ENCODE measurements at regions not wholly inside any gene's neighbourhood (a gene's known extent, or its start where the extent isn't known, plus 50 kb on each side); places are given as distances from the start of the nearest gene placed in this dataset.

DNA sequence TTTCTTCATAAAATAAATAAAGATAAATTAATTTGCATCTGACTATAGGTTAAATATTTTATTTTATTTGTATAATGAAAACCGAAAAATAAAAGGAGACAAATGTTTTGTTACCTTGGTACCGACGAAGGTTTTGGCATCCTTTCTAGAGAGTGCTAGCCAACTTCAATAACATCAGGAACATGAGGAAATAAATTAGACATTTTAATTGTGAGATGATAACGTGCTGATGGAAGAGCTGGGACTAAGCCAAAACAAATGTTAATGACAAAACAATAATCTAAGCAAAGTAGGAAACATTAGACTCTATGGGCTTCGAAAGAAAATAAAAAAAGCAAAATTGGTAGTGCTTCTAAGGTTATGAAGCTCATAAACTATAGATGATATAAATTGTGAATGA lies 201.0 kb downstream of the IRX2 start:
- Histone ChIP-seq H3K9me1 (replicated peaks; ENCODE audit: control insufficient read depth, extremely low read depth, insufficient read depth, low read length) (no peaks in the 10 kb centered on the region), H3K4me2 (ENCODE audit: insufficient read depth, low read length) (no peak overlapping the region), H3K79me2 (ENCODE audit: control insufficient read depth, insufficient read depth, low read length) (no peaks in the 10 kb centered on the region), H2AFZ (ENCODE audit: low read depth, low read length) (no peak overlapping the region), H3K4me3 (replicated peaks in 1 of 3; ENCODE audit: insufficient read depth in 1 of 3, low read depth in 1 of 3, low read length in 3 of 3) (no peak overlapping the region), H3K27ac (ENCODE audit: insufficient read depth, low read depth, low read length) (no peak overlapping the region), H3K9ac (replicated peaks; ENCODE audit: extremely low read depth, insufficient read depth, low read length) (no peak overlapping the region), H3K9me3 (replicated peaks; ENCODE audit: control insufficient read depth, insufficient read depth, low read length) (peaks cover 9% of the 10 kb centered on the region), H3K27me3 (ENCODE audit: control insufficient read depth in 2 of 2, insufficient read depth in 2 of 2, low read length in 2 of 2) (no peaks in the 10 kb centered on the region), H3K4me1 (ENCODE audit: control insufficient read depth, extremely low read depth, insufficient read depth, low read length) (no peaks in the 10 kb centered on the region), H3K36me3 (ENCODE audit: control insufficient read depth in 2 of 2, extremely low read depth in 1 of 2, insufficient read depth in 2 of 2, low read length in 2 of 2) (no peaks in the 10 kb centered on the region), H4K20me1 (replicated peaks; ENCODE audit: control insufficient read depth, extremely low read depth, insufficient read depth, low read length) (no peaks in the 10 kb centered on the region)
- no TSS peak for BruUV-seq (replicated peaks)
- dilution Hi-C loops (cut with MboI; ENCODE audit: extremely low pct_ligation_motif_present, low sequenced_read_pairs), result no loop called here
- intact Hi-C loops (cut with micrococcal nuclease), result no loop called here
- FAIRE-seq, result no peak
- DNase-seq (ENCODE audit: low read depth, low spot score), result no peak
- TF ChIP-seq POLR2A (IDR thresholded peaks at IDR 0.05; ENCODE audit: low read depth, low read length), result no peak
- no peak for TF ChIP-seq JUN (IDR thresholded peaks at IDR 0.05; ENCODE audit: borderline replicate concordance, insufficient read depth, insufficient read length, low read depth)
- TF ChIP-seq, protein P1, sequence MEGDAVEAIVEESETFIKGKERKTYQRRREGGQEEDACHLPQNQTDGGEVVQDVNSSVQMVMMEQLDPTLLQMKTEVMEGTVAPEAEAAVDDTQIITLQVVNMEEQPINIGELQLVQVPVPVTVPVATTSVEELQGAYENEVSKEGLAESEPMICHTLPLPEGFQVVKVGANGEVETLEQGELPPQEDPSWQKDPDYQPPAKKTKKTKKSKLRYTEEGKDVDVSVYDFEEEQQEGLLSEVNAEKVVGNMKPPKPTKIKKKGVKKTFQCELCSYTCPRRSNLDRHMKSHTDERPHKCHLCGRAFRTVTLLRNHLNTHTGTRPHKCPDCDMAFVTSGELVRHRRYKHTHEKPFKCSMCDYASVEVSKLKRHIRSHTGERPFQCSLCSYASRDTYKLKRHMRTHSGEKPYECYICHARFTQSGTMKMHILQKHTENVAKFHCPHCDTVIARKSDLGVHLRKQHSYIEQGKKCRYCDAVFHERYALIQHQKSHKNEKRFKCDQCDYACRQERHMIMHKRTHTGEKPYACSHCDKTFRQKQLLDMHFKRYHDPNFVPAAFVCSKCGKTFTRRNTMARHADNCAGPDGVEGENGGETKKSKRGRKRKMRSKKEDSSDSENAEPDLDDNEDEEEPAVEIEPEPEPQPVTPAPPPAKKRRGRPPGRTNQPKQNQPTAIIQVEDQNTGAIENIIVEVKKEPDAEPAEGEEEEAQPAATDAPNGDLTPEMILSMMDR (IDR thresholded peaks at IDR 0.05; ENCODE audit: extremely low read depth in 1 of 2, insufficient read depth in 1 of 2, low read depth in 1 of 2, low read length in 2 of 2), result no peak
- TF ChIP-seq GATA2 (IDR thresholded peaks at IDR 0.05; ENCODE audit: insufficient read depth, insufficient read length, low read depth, low read length), result no peak
- TF ChIP-seq MAX (IDR thresholded peaks at IDR 0.05; ENCODE audit: insufficient read depth, insufficient read length), result no peak
- TF ChIP-seq MYC (IDR thresholded peaks at IDR 0.05; ENCODE audit: low read depth, low read length), result no peak
- no peak for TF ChIP-seq FOS (IDR thresholded peaks at IDR 0.05; ENCODE audit: borderline replicate concordance, insufficient read depth, low read length)
- TF ChIP-seq POLR2AphosphoS5 (IDR thresholded peaks at IDR 0.05; ENCODE audit: insufficient read depth, low read depth, low read length), result no peak
- no peak for TF ChIP-seq EZH2 (IDR thresholded peaks at IDR 0.05; ENCODE audit: borderline replicate concordance, low read depth, low read length, severe bottlenecking)
- ChIA-PET POLR2A (no interaction called here), CTCF (no interaction called here)

All from endothelial cell of umbilical vein (primary cell).